Fibroblast of lung (primary cell): ENCODE measurements at regions not wholly inside any gene's neighbourhood (a gene's known extent, or its start where the extent isn't known, plus 50 kb on each side); places are given as distances from the start of the nearest gene placed in this dataset.

ENCODE experiments used
- DNase-seq, 2 donors: peaks; one replicate each; pipeline versions ENCODE4 v3.0.0 to v3.0.0-alpha.2; 2010; ENCODE audit warnings: low read depth in 2 of 2
- H2AFZ ChIP-seq: 2 replicates; pipeline ENCODE4 v1.5.1; 2012; ENCODE audit warnings: low read length, control low read depth, inconsistent platforms
- H3K27ac ChIP-seq: 2 replicates; pipeline ENCODE4 v1.5.1; 2011; ENCODE audit warnings: low read length, control low read depth; ENCODE audit not compliant: insufficient read depth
- H3K27me3 ChIP-seq: 2 replicates; pipeline ENCODE4 v1.5.1; 2011; ENCODE audit warnings: mild to moderate bottlenecking, low read length; ENCODE audit not compliant: control insufficient read depth, insufficient read depth
- H3K36me3 ChIP-seq: 2 replicates; pipeline ENCODE4 v1.5.1; 2011; ENCODE audit warnings: low read length; ENCODE audit not compliant: control insufficient read depth, insufficient read depth
- H3K4me1 ChIP-seq: 2 replicates; pipeline ENCODE4 v1.5.1; 2011; ENCODE audit warnings: low read length; ENCODE audit not compliant: control insufficient read depth, insufficient read depth; ENCODE audit errors: extremely low read depth
- H3K4me2 ChIP-seq: 2 replicates; pipeline ENCODE4 v1.5.1; 2011; ENCODE audit warnings: low read length, control low read depth; ENCODE audit not compliant: insufficient read depth; ENCODE audit errors: extremely low read depth
- H3K4me3 ChIP-seq, 4 experiments: fragments of 200-600 bp in 1 of 4; sonication (generic) in 1 of 4; replicated peaks in 1 of 4; 2 replicates each; pipeline ENCODE4 v1.5.1; 2011 to 2016; ENCODE audit warnings: low read length in 4 of 4, low read depth in 3 of 4, mild to moderate bottlenecking in 3 of 4, control low read depth in 2 of 4, inconsistent platforms in 1 of 4, mixed read lengths in 1 of 4; ENCODE audit not compliant: insufficient read depth in 1 of 4; ENCODE audit errors: control extremely low read depth in 1 of 4
- H3K79me2 ChIP-seq: 2 replicates; pipeline ENCODE4 v1.5.1; 2012; ENCODE audit warnings: mild to moderate bottlenecking, low read length, inconsistent platforms; ENCODE audit not compliant: control insufficient read depth, insufficient read depth
- H3K9ac ChIP-seq: 2 replicates; pipeline ENCODE4 v1.5.1; 2011; ENCODE audit warnings: mild to moderate bottlenecking, low read length, control low read depth; ENCODE audit not compliant: insufficient read depth
- H3K9me3 ChIP-seq: 2 replicates; pipeline ENCODE4 v1.5.1; 2012; ENCODE audit warnings: low read depth, low read length; ENCODE audit not compliant: control insufficient read depth, insufficient read depth
- H4K20me1 ChIP-seq: 2 replicates; pipeline ENCODE4 v1.5.1; 2011; ENCODE audit warnings: low read length; ENCODE audit not compliant: control insufficient read depth, insufficient read depth; ENCODE audit errors: extremely low read depth
- CTCF ChIP-seq, 2 donors: IDR thresholded peaks in 1 of 2; conservative IDR thresholded peaks in 1 of 2; 1 replicate in 1 of 2; 2 replicates in 1 of 2; pipeline ENCODE4 v1.5.1; 2011 to 2012; ENCODE audit warnings: low read length in 2 of 2, control low read depth in 1 of 2, inconsistent platforms in 1 of 2, low read depth in 1 of 2, mild to moderate bottlenecking in 1 of 2
- EZH2 ChIP-seq: IDR thresholded peaks from 2 replicates; pipeline ENCODE4 v1.5.1; 2012; ENCODE audit warnings: low read length, control low read depth, mild to moderate bottlenecking; ENCODE audit errors: missing control alignments

GRCh38 chr20:60199866-60200265 is 241.6 kb downstream of the CDH26 start:
- Histone ChIP-seq H2AFZ (no peak overlapping the region), H3K9ac (no peak overlapping the region), H3K4me2 (no peak overlapping the region), H3K4me1 (no peaks in the 10 kb centered on the region), H3K27me3 (no peaks in the 10 kb centered on the region), H3K36me3 (no peaks in the 10 kb centered on the region), H3K9me3 (no peaks in the 10 kb centered on the region), H3K4me3 (no peak overlapping the region), H3K79me2 (no peaks in the 10 kb centered on the region), H3K27ac (no peak overlapping the region), H4K20me1 (no peaks in the 10 kb centered on the region)
- no peak for DNase-seq
- no peak for TF ChIP-seq EZH2
- no peak for TF ChIP-seq CTCF (conservative IDR thresholded peaks at IDR 0.05 in 1 of 2, IDR thresholded peaks at IDR 0.05 in 1 of 2; ENCODE audit: low read depth in 1 of 2, low read length in 2 of 2)

- Histone ChIP-seq H3K79me2 (no peaks in the 10 kb centered on the region), H3K9me3 (no peaks in the 10 kb centered on the region), H3K27me3 (no peaks in the 10 kb centered on the region), H3K9ac (no peak overlapping the region), H3K4me3 (no peak overlapping the region), H3K4me2 (no peak overlapping the region), H2AFZ (no peak overlapping the region), H3K27ac (no peak overlapping the region), H4K20me1 (no peaks in the 10 kb centered on the region), H3K4me1 (no peaks in the 10 kb centered on the region), H3K36me3 (no peaks in the 10 kb centered on the region)
- no peak for TF ChIP-seq EZH2
- TF ChIP-seq CTCF (conservative IDR thresholded peaks at IDR 0.05 in 1 of 2, IDR thresholded peaks at IDR 0.05 in 1 of 2; ENCODE audit: low read depth in 1 of 2, low read length in 2 of 2), result no peak
- DNase-seq, result no peak
Measured at GRCh38 chr20:60200305-60200918, 242.2 kb downstream of the CDH26 start.

GRCh38 chr20:60201198-60201835 is 243.1 kb downstream of the CDH26 start:
- Histone ChIP-seq H3K27ac (no peak overlapping the region), H3K9ac (no peak overlapping the region), H3K9me3 (no peaks in the 10 kb centered on the region), H3K36me3 (no peaks in the 10 kb centered on the region), H3K79me2 (no peaks in the 10 kb centered on the region), H3K27me3 (no peaks in the 10 kb centered on the region), H2AFZ (no peak overlapping the region), H3K4me1 (no peaks in the 10 kb centered on the region), H3K4me3 (no peak overlapping the region), H4K20me1 (no peaks in the 10 kb centered on the region), H3K4me2 (no peak overlapping the region)
- DNase-seq, result no peak
- TF ChIP-seq EZH2, result no peak
- no peak for TF ChIP-seq CTCF (conservative IDR thresholded peaks at IDR 0.05 in 1 of 2, IDR thresholded peaks at IDR 0.05 in 1 of 2; ENCODE audit: low read depth in 1 of 2, low read length in 2 of 2)
